H1 (cell line): ENCODE measurements at regions not wholly inside any gene's neighbourhood (a gene's known extent, or its start where the extent isn't known, plus 50 kb on each side); places are given as distances from the start of the nearest gene placed in this dataset.

Source experiments
- CBX5 ChIP-seq: fragments of 300-800, 300-1000 bp; sonication (generic); IDR thresholded peaks from 2 replicates; pipeline ENCODE4 v1.7.1; 2016; ENCODE audit warnings: antibody characterized with exemption, low read length, low read depth
- EGR1 ChIP-seq: IDR thresholded peaks from 2 replicates; pipeline ENCODE4 v1.6.1; 2011; ENCODE audit warnings: low read depth, low read length, borderline replicate concordance
- POLR2A ChIP-seq, 2 experiments: IDR thresholded peaks; 1 replicate in 1 of 2; 2 replicates in 1 of 2; pipeline ENCODE4 v1.6.1; 2011; ENCODE audit warnings: low read depth in 2 of 2, low read length in 2 of 2, mild to moderate bottlenecking in 2 of 2; ENCODE audit errors: control extremely low read depth in 1 of 2
- POU5F1 ChIP-seq: IDR thresholded peaks from 2 replicates; pipeline ENCODE4 v1.6.1; 2011; ENCODE audit warnings: low read depth, mild to moderate bottlenecking, low read length, moderate library complexity
- RNF2 ChIP-seq: fragments of 200-900, 300-1000 bp; sonication (generic); IDR thresholded peaks from 2 replicates; pipeline ENCODE4 v1.7.1; 2016; ENCODE audit warnings: borderline replicate concordance, low read depth, mild to moderate bottlenecking, antibody characterized with exemption, low read length; ENCODE audit not compliant: poor library complexity, severe bottlenecking; ENCODE audit errors: missing control alignments
- TAF7 ChIP-seq: optimal IDR thresholded peaks from 2 replicates; pipeline ENCODE3; 2011; ENCODE audit warnings: low read depth, mild to moderate bottlenecking, inconsistent platforms, low read length, moderate library complexity, borderline replicate concordance
- USF2 ChIP-seq: IDR thresholded peaks from 2 replicates; pipeline ENCODE4 v1.6.1; 2011; ENCODE audit warnings: low read length, improper control_type of control experiment

GRCh38 chr2:55776479-55776878 is 82.8 kb upstream of the PNPT1 start (continued):
- TF ChIP-seq EGR1 = no peak
- no peak for TF ChIP-seq POU5F1
- TF ChIP-seq CBX5 = no peak
- TF ChIP-seq TAF7 = no peak
- TF ChIP-seq USF2 = no peak
- TF ChIP-seq POLR2A (IDR thresholded peaks at IDR 0.05; ENCODE audit: control extremely low read depth in 1 of 2, low read depth in 2 of 2, low read length in 2 of 2) = no peak
- TF ChIP-seq RNF2 = no peak
